GM19395 (cell line): ENCODE measurements at regions not wholly inside any gene's neighbourhood (a gene's known extent, or its start where the extent isn't known, plus 50 kb on each side); places are given as distances from the start of the nearest gene placed in this dataset.

Source experiments
- ATAC-seq: cut with Tn5 transposase; IDR thresholded peaks from one replicate; pipeline ENCODE4 v1.9.1; 2021; ENCODE audit warnings: mild to moderate bottlenecking, moderate library complexity; ENCODE audit not compliant: unreplicated experiment

DNA sequence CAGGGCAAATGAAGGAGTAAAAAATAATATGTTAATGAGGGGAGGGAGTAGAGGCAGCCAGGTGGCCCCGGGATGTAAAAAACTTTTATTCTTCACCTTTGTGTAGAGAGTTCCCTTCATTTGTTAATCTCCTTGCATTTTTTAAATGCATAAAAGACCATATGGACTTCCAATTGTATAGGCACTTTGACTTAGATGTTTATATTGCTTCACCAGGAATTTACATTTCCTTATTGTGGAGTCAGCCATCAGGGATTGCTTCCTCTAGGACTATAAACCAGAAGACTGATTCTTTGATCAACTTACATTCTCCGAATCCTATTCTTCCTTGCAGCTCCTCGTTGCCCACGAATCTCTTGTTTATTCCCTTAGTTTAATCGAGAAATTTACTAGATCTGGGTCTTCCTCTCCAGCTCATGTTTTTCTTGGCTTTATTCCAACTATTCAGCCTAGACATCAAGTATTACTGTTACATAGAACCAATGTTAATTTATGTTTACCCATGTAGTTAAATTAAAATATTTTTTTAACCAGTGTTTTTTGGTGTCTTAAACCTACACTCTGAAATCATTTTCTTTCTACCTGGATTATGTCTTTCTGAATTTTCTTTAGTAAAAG is 1187.0 kb upstream of the SLC10A2 start:
- no peak for ATAC-seq

DNA sequence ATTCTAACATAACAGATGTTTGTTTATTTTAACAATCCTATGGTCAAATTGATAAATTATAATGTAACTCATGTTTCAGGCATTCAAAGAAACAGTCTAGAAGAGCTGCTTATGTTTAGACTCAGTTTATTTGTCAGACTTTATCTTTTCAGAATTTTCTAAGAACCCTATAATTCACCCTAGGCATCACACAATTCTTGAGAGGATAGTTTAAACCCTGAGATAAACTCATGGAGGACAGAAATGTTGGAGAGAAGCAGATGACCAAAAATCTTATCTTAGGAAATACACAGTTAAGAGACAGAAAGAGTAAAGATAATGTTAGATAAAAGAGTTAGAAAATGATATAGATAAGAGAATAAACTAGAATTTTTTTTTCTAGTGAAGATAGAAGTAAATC is 1185.7 kb upstream of the SLC10A2 start:
- ATAC-seq: no peak

DNA sequence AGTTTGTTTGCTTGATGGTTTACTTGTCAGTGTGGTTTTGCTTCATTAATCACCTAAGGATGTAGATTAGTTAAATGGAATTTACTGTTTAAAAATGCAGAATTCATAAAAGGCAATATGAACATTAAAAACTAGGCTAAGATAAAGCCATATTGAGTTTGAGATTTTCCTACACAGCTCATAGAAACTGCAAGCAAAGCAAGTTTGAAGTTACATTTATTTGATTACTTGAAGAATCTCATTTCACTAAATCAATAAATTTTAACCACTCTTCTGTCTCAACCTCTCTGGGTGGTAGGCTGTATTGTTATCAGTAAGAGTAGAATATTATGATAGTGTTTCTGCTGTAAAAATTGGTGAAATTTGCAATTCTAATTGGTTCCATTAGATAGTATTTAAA is 1180.7 kb upstream of the SLC10A2 start:
- no peak for ATAC-seq

DNA sequence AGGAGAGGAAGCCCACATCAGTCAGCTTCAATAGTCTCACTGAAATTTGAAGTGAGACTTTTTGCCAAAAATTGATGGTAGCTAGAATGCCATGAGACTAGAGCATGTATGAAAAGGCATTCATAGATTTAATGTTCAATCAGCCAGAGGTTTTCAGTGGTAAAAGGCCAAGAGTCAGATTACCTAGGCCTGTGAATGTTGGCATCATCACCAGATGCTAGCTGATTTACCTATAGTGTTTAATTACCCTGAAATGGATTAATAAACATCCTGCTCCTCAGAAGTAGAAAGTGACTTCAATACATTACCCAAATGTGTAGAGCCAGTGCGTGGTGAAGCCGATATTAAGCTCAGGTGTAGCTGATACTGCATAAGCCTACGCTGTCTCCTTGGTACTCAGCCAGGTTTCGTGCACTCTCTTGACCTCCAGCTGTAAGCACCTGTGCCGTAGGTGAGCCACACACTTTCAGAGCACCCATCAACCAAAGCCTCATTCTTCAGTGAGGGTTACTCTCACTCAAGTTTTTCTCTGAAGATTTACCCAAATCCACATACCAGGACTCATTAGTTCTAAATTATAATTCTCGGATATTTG is 1140.3 kb upstream of the SLC10A2 start:
- no peak for ATAC-seq

DNA sequence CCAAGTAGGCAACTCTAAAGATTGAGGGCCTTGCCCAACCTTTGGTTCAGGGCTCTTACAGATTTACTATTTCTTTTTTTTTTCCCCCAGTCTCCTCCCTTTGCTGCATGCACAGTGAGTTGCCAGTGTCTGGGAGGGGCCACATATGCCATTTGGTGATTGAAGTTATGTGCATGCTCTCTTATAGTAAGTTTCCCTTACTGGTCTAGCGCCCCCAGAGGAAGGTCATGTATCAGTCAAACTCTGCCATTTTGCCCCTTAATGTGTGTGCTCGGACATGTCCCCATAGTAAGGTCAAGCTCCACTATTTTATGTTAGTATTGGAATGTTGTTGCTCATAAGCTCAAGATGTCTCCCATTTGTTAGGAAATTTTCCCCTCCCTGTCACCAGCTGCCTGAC is 1138.0 kb upstream of the SLC10A2 start:
- ATAC-seq: no peak

DNA sequence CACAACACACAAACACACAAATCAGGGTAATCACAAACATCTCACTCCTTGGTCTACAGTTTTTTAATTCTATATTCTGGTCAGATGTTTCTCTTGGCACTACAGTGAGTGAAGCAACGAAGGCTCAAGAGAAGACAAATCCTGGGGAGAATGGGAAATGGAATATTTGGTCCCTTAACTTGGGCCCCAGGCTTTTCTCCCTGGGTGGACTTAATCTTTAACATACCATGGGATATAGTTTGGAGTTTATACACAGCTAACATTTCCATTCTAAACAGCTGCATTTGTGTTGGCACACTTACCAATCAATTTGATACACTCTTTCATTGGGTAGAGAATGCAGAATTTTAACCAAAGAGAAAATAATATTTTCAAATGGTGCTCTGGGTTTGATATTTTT is 1132.6 kb upstream of the SLC10A2 start:
- no peak for ATAC-seq

DNA sequence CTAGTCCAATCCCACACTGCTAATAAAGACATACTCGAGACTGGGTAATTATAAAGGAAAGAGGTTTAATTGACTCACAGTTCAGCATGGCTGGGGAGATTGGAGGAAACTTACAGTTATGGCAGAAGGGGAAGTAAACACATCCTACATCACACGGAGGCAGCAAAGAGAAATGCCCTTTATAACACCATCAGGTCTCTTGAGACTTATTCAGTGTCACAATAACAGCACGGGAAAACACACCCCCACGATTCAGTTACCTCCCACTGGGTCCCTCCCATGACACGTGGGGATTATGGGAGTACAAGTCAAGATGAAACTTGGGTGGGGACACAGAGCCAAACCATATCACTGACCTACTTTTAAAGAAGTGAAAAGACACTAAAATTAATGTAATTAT is 1130.4 kb upstream of the SLC10A2 start:
- ATAC-seq: no peak

DNA sequence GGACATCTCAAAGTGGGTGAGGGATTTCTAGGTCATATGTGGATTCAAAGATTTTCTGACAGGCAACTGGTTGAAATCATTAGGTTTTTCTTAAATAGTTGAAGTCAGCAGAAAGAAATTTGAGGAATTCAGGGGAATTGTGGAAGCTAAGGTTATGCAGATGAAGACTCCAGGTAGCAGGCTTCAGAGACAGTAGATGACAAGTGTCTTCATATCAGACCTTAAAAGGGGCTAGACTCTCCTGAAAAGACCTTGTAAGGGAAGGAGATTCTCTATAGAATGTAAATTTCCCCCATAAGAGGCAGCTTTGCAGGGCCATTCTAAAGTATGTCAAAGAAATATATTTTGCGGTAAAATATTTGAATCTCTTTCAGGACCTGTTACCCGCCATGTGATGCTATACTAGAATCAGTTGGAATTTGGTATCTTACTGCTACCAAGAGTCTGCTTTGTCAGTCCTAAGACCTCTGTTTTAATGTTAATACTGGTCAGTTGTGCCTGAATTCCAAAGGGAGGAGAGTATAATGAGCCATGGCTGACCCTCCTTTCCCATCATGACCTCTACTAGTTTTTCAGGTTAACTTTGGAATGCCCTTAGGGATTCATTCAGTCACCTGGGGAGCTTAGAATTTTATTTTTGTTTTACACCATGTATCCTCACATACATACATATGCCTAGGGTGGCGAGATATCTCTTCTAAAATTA is 1115.5 kb upstream of the SLC10A2 start:
- no peak for ATAC-seq

DNA sequence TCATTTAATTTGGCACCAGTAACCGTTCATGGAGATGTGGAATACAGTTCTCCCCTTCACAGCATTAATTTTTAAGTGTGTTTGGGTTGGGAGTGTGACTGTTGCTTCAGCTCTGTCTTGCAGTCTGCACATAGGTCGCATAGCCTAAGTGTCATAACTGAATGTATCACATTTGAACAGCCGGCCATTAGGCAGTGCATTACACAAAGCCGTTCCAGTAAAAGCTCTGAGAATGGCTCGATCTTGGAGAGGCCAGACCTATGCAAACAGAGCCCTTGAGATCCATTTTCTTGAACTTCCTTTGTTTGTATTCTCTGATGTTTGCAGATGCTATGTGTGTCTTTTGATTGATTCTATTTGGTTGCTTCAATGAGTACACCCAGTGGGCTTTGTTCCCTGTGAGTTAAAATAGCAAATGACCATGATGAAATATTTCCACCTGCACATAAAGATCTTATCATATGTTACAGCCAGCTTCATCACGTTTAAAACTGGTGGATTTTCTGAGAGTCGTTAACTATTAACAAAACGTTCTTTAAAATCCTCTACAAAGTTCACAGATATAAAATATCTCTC is 1104.9 kb upstream of the SLC10A2 start:
- ATAC-seq: no peak

DNA sequence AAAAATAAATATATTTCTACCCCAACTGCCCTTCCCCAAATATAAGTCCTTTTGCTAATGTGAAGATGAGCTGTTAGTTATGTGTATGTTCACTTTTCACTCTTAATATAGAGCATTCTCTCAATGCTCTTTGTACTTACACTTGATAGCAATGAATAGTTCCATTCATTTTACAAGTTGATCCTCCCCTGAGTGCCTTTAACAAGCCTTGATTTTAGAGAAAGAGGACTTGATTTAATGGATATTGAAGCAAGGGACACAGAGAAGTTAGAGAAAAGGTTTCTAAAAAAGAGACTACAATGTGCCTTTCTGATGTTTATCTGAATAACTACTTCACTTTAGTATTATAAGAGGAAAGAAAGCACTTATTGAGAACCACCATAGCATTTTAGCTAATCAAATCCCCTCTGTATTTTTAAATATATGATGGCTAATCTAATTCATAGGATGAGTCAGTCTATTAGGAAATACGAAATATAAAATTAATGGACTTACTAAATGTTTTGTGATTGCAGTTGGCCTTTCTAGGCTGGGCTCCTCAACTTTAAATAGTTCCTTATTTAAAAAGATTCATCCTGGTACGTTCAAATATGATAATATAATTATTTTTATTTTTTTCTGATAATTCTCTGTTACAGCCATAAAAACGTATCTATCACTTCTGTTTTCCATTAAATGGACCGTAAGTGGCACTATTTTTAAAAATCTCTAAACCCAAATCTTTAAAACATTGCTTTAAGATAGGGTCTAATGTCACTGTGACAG is 1097.8 kb upstream of the SLC10A2 start:
- ATAC-seq: no peak

DNA sequence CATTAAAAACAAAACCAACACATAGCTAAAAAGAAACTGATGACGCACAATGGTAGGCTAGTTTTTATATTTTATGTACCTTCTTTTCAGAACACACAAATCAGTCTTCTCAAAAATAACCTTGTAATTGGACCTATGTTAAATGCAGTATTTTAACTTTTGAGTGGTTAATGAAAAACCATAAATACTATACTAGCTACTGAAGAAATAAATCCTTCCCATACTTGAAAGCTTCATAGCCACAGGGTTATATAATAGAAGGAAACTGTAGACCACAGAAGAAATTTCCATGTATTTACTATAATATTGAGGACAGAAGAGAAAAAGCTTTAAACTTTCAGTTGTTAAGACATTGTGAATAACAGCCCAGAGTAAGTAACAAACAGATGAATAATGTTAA is 1094.3 kb upstream of the SLC10A2 start:
- ATAC-seq: no peak

DNA sequence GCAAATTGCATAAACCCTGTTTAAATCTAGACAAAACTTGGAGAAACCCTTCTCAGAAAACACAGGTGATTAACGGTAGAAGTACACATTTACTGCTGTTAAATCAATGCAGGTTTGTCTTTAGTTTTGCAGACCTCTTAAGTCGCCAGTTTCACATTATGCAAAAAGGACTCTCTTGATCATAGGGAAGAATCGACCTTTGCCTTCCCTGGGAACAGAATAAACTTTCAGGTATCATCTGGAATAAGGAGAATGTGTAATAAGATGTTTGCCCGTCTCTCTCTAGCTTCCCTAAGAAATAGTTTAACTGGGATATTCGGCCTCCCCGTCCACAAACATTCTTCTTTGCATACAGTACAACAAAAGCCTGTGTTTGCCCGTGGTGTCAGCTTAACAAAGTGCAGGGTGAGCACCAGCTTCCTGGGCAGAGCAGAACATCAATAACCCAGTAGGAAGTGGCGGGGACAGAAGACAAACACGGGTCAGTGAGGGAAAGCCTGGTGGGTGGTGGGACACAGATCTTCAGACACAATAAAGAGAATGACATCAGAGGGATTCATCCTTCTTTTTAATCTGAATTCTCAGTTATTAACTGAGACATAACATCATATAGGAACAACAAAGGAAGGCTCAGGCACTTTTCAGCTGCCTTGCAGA is 1077.7 kb upstream of the SLC10A2 start:
- ATAC-seq: no peak

DNA sequence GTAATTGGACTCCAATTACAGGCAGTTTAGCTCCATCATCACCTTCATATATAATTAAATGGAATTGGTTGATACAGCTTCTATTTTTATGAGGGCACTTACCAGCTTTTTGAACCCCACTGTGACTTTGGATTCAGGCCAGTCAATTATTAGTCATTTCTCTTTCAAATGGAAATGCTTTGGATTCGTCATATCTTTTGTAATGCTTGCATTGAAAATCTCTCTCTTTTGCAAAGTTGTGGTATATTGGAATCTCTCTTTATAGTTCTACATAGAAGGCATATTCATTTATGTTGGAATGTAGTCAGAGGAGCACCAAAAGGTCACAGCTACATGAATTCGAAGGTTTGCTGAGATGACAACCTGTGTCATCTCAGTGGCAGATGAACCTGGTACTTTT is 1074.3 kb upstream of the SLC10A2 start:
- ATAC-seq: no peak

DNA sequence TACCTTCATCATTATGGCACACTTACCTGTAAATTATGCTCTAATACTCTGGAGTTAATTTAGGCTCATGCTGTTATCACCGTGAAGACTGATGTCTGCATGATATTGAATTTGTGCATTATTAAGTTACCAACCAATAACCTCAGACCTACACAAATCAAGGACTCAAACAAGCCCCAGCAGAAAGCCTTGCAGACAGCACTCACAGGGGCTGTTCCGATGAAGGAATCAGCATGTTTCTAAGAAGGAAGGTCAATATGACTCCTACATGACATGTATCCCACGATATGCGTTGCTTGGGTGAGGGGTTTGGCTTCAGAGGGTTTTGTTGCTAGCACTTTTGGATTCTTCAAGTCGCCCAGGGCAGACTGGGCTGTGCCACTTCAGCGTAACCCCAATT is 1071.2 kb upstream of the SLC10A2 start:
- ATAC-seq: no peak

DNA sequence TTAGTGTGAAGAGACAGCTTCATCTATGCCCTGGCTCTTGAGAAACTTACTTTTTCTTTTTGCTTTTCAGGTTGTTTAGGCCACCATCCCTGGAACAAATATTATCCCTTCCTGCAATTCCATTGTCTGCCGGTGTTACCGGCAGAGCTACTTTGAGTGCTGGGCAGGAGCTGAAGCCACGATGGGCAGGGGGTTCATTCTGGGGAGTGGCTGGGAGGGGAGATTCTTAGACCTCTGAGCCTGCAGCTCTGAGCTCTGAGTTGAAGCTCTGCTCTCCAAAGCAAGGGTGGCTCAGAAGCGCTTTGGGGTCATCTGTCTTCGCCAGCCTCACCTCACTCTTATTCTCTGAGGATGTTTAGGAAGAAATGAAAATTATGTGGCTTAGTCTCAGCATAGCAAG is 1066.6 kb upstream of the SLC10A2 start:
- no peak for ATAC-seq

DNA sequence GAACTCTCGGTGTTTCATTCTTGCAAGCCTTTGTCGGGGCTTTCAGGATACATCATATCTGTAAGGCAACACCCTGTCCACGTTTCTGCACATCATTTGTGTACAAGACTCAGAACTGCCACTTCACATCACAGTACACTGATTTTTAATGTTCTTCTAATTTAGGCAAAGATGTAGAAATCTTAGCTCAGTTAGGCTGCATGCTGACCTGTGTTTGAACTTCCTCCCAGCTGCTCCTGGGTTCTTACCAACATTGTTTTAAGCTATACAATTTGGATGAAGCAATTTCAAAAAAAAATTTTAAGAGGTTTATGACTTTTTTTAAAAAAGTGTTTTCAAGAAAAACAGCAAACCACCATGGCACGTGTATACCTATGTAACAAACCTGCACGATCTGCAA is 1047.9 kb upstream of the SLC10A2 start:
- no peak for ATAC-seq

DNA sequence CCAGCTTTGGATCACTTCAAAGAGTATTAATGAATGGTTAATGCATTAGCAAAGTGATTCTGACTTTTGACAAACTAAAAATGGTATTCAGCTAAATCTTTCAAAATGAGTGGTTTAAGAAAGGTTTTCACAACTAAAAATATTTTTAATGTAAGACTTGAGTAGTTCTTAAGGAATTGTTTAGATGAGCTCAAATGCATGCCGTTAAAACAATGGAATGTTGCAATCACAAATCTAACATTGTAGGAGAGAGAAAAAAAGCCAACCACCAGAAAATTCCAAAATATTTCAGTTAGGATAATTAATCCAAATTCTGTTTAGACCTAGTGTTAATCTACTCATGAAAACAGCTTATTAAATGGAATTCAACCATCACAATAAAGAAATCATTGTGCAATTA is 1044.8 kb upstream of the SLC10A2 start:
- no peak for ATAC-seq

DNA sequence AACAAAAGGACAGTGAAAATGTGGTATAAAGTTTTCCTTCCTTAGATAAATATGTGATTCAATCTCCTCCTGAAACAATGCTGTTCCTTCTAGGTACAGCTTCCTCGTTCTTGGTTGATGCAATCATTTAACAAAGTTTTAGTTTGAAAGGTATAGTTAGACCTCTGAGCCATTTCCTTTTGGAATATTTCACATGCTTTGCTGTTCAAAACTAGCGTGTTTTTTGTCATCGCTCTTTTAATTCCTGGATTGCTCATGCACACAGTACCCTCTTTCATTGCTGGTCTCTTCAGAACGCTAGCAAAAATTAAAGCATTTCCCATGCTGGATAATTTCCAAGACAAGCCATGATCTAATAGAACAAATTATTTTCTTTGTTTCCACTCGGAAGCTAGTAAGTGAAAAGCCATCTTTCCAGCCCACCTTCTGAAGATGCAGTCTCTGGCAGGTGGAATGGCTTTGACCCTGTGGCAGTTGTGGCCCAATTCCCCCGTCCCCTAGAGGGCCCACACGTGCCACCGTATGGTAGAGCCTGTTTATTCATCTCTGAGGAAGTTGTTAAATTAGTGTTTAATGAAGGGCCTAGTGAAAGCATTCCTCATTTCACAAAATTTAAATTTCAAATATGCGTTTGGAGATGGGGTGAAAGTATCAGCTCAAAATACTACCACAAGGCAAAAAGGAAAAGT is 1040.6 kb upstream of the SLC10A2 start:
- no peak for ATAC-seq

DNA sequence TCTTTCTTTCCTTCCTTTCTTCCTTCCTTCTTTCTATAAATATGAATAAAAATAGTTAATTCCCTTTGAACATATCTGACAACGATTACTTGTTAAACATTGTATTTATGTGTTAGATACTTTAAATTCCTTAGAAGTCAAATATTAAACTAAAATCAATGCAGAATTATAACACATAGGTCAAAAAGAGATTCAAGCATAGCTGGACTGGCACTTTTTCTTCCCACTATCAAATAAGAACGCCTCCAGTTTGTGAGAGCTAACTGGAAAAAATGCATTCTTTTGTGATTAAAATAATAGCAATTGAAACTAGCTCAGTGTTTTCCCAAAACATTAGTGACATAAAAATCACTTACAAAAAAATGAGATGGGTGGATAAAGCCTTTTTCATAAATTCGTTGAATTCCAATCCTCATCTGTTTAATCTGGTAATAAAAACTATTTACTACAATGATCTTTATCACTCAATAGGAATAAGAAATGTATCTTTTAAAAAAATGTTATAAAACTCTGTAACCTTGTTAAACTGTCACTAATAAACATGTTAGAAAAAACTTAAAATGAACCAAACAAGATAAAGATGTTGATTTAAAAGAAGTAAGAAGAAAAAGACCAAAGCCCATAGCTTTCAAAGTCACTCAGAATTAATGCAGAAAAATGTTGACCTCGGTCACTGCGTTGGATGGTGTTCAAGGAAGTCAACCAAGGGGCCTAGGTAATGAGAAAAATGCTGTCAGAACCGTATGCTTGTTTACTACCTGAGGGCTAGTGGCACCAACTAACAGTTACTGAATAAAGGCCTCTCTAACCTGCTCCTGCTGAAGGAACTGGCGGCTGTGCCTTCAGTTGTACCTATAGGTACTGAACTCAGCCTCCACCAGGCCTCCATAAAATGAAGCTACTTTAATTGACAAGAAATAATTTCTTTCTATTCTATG is 1039.5 kb upstream of the SLC10A2 start:
- no peak for ATAC-seq
